ENCODE measurements at regions not wholly inside any gene's neighbourhood (a gene's known extent, or its start where the extent isn't known, plus 50 kb on each side); places are given as distances from the start of the nearest gene placed in this dataset.

DNA sequence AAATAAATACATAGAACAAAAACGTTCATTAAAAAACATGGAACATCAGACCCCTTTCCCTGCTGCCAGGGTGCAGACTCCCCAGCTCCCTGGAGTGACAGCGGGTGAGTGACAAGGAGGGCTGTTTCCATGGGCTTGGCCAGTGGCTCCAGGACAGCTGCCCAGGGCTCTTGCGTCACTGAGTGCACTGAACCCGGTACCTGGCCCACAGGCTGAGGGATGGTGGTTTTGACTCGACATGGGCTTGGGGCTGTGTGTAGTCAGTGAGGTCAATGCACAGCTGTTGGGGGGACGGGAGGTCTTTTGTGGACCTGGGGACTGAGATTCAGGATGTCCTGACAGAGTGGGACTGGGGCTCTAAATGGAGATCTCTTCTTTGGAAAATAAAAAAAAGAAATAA, 142.1 kb upstream of the B3GAT1 start:
- WGBS (ENCODE audit: insufficient coverage, low lambda C conversion rate), result 67% methylated on average over 1 of the region's 6 CpGs
- DNase-seq, result no peak
- Histone ChIP-seq H3K36me3 (ENCODE audit: control insufficient read depth, insufficient read depth, low read length) (no peaks in the 10 kb centered on the region), H3K4me1 (ENCODE audit: control insufficient read depth, insufficient read depth, low read length) (no peaks in the 10 kb centered on the region), H3K27ac (ENCODE audit: low read length) (no peak overlapping the region), H3K27me3 (ENCODE audit: control insufficient read depth, insufficient read depth, low read length) (no peaks in the 10 kb centered on the region), H3K4me3 (ENCODE audit: low read length) (no peak overlapping the region), H3K9me3 (ENCODE audit: control insufficient read depth, low read depth, low read length) (no peaks in the 10 kb centered on the region)

DNA sequence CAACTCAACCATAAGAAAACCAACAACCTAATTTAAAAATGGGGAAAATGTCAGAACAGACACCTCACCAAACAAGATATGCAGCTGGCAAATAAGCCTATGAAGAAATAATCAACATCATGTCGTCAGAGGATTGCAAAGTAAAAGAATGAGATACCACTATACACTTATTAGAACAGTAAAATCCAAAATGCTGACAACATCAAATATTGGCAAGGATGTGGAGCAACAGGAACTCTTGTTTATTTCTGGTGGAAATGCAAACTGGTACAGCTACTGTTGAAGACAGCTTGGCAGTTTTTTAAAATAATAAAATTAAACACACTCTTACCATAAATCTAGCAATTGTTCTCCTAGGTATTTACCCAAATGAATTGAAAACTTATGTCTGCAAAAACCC, 140.7 kb upstream of the B3GAT1 start:
- H3K27ac ChIP-seq (ENCODE audit: low read length), result no peak overlapping the region
- H3K4me3 ChIP-seq (ENCODE audit: low read length), result no peak overlapping the region
- H3K9me3 ChIP-seq (ENCODE audit: control insufficient read depth, low read depth, low read length), result no peaks in the 10 kb centered on the region
- H3K36me3 ChIP-seq (ENCODE audit: control insufficient read depth, insufficient read depth, low read length), result no peaks in the 10 kb centered on the region
- H3K27me3 ChIP-seq (ENCODE audit: control insufficient read depth, insufficient read depth, low read length), result no peaks in the 10 kb centered on the region
- no peaks in the 10 kb centered on the region for H3K4me1 ChIP-seq (ENCODE audit: control insufficient read depth, insufficient read depth, low read length)
- 100% methylated on average over 1 of the region's 1 CpG for WGBS (ENCODE audit: insufficient coverage, low lambda C conversion rate)
- DNase-seq, result no peak

DNA sequence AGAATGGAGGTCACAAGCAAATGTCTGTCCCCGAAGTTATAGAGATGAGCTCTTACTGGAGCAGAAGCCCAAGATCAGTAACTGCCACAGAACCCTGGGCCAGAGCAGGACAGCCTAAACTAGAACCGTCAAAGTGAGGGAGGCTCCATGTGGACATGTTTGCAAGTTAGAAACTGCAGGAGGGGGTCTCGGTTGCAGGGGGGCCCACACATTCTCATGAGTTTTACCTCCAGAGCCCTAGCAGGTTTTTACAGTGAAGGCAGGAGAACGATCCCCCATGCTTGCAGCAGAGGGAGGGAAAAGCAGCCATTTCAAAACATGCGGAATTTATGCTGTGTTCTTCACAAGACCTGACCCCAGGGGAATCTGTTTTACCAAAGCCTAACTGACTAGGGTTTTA, 133.5 kb upstream of the B3GAT1 start:
- Histone ChIP-seq H3K4me1 (ENCODE audit: control insufficient read depth, insufficient read depth, low read length) (no peaks in the 10 kb centered on the region), H3K4me3 (ENCODE audit: low read length) (no peak overlapping the region), H3K27me3 (ENCODE audit: control insufficient read depth, insufficient read depth, low read length) (no peaks in the 10 kb centered on the region), H3K36me3 (ENCODE audit: control insufficient read depth, insufficient read depth, low read length) (no peaks in the 10 kb centered on the region), H3K9me3 (ENCODE audit: control insufficient read depth, low read depth, low read length) (no peaks in the 10 kb centered on the region), H3K27ac (ENCODE audit: low read length) (no peak overlapping the region)
- no CpG with 5 or more reads among the region's 5 CpGs for WGBS (ENCODE audit: insufficient coverage, low lambda C conversion rate)
- DNase-seq, result no peak

DNA sequence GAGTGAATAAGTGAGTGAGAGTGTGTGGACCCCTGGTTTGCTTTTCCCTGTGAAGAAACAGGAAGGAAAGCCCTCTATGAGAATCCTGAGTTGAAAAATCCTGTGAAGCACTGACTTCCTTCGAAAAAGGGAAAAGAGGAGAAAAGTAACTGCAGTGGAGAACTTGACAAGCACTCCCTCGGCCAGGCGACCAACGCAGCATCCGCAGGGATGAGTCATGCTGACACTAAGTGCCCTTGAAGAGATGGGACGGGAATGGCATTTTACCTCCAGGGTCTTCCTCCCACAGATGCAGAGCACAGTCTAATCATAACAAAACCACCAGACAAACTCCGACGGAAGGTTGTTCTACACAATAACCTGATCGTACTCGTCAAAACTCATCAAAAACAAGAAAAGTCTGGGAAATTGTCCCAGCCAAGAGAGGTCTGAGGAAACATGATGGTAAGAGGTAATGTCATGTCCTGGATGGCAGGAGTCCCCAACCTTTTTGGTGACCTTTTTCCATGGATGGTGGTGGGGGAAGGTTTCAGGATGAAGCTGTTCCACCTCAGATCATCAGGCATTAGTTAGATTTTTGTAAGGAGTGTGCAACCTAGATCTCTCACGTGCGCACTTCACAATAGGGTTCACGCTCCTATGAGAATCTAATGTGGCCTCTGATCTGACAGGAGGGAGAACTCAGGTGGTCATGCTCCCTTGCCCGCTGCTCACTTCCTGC, 132.2 kb upstream of the B3GAT1 start:
- no peaks in the 10 kb centered on the region for H3K36me3 ChIP-seq (ENCODE audit: control insufficient read depth, insufficient read depth, low read length)
- 83% methylated on average over 2 of the region's 14 CpGs for WGBS (ENCODE audit: insufficient coverage, low lambda C conversion rate)
- DNase-seq, result no peak
- no peaks in the 10 kb centered on the region for H3K9me3 ChIP-seq (ENCODE audit: control insufficient read depth, low read depth, low read length)
- H3K4me1 ChIP-seq (ENCODE audit: control insufficient read depth, insufficient read depth, low read length), result no peaks in the 10 kb centered on the region
- H3K27me3 ChIP-seq (ENCODE audit: control insufficient read depth, insufficient read depth, low read length), result no peaks in the 10 kb centered on the region
- no peak overlapping the region for H3K27ac ChIP-seq (ENCODE audit: low read length)
- H3K4me3 ChIP-seq (ENCODE audit: low read length), result no peak overlapping the region

DNA sequence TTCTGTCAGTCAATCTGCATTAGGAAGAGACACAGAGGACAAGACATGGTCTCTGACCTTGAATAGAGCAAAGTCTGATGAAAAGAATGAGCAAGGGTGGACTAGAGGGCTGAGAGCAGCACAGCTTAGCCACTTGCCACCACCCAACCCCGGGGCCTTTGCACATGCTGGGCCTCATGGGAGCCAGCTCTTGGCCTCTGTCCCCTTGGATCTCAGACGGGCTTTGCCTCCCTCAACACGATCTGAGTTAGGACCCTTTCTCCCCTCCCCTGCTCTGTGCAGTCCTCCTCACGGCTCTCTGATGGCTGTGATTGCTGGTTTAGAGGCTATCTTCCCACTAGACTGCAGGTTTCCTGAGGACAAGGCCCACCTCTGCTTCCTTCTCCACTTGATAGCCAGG, 131.6 kb upstream of the B3GAT1 start:
- no peak overlapping the region for H3K27ac ChIP-seq (ENCODE audit: low read length)
- H3K4me3 ChIP-seq (ENCODE audit: low read length), result no peak overlapping the region
- DNase-seq, result no peak
- H3K36me3 ChIP-seq (ENCODE audit: control insufficient read depth, insufficient read depth, low read length), result no peaks in the 10 kb centered on the region
- H3K4me1 ChIP-seq (ENCODE audit: control insufficient read depth, insufficient read depth, low read length), result no peaks in the 10 kb centered on the region
- WGBS (ENCODE audit: insufficient coverage, low lambda C conversion rate), result no CpG with 5 or more reads among the region's 4 CpGs
- no peaks in the 10 kb centered on the region for H3K27me3 ChIP-seq (ENCODE audit: control insufficient read depth, insufficient read depth, low read length)
- no peaks in the 10 kb centered on the region for H3K9me3 ChIP-seq (ENCODE audit: control insufficient read depth, low read depth, low read length)

DNA sequence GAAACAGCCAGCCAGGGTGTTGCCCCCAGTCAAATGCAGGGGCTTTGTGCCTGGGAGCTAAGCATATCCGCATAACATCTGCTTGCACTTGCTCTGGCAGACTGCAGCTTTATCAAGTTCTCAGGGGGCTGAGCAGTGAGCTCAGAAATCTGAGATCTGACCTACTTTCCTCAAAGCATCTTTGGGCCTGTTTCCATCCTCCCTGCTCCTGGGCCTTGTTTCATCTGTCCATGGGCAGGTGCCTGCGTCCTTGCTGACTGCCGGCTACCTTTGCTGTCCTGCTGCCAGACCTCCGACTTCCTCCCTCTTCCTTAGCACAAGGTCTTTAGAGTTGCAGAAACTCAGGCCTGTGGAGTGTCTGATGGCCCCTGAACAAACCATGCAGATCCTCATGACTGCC, 131.2 kb upstream of the B3GAT1 start:
- no CpG with 5 or more reads among the region's 4 CpGs for WGBS (ENCODE audit: insufficient coverage, low lambda C conversion rate)
- no peaks in the 10 kb centered on the region for H3K36me3 ChIP-seq (ENCODE audit: control insufficient read depth, insufficient read depth, low read length)

DNA sequence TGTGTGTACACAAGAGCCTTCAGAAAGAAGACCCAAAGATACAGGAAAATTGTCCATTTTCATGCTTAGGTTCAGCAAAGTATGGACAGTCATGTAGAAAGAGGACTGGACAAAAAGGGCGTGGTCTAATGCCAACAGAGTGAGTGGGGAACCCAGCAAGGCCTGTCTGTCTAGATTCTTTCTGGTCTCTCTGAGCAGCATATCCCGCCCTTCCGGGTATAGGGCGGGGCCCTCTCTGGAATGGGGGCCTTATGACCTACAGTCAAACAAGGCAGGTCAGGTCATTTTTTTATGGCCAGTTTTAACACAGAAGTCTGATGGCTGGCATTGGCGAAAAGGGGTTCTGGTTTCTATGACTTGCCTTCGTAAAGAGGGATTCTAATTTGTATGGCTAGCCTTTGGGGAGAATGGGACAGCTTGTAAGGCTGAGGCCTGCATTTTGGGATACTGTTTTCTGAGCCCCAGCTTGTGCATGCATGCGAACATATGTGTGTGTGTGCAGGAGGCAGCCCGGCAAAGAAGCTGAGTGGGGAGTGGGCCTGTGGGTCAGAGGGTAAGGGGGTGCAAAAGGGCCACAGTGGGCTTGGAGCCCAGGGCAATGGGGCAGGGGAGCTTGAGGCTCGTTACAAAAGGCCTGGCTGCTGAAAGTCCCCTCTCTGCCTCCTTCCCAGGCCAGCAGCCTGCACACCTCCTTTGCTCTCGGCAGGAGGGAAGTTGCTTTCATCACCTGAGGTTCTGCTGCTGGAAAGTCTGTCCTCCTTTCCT, 130.5 kb upstream of the B3GAT1 start:
- H3K27ac ChIP-seq (ENCODE audit: low read length), result no peak overlapping the region
- no peaks in the 10 kb centered on the region for H3K4me1 ChIP-seq (ENCODE audit: control insufficient read depth, insufficient read depth, low read length)
- no peaks in the 10 kb centered on the region for H3K9me3 ChIP-seq (ENCODE audit: control insufficient read depth, low read depth, low read length)
- DNase-seq, result peak in 1 of 2 donors; percentile 35
- no peaks in the 10 kb centered on the region for H3K27me3 ChIP-seq (ENCODE audit: control insufficient read depth, insufficient read depth, low read length)
- H3K4me3 ChIP-seq (ENCODE audit: low read length), result no peak overlapping the region
- no CpG with 5 or more reads among the region's 10 CpGs for WGBS (ENCODE audit: insufficient coverage, low lambda C conversion rate)
- no peaks in the 10 kb centered on the region for H3K36me3 ChIP-seq (ENCODE audit: control insufficient read depth, insufficient read depth, low read length)

More for the DNA sequence above, 131.2 kb upstream of the B3GAT1 start:
- H3K4me1 ChIP-seq (ENCODE audit: control insufficient read depth, insufficient read depth, low read length), result no peaks in the 10 kb centered on the region
- no peak for DNase-seq
- H3K4me3 ChIP-seq (ENCODE audit: low read length), result no peak overlapping the region
- H3K27me3 ChIP-seq (ENCODE audit: control insufficient read depth, insufficient read depth, low read length), result no peaks in the 10 kb centered on the region
- no peaks in the 10 kb centered on the region for H3K9me3 ChIP-seq (ENCODE audit: control insufficient read depth, low read depth, low read length)
- no peak overlapping the region for H3K27ac ChIP-seq (ENCODE audit: low read length)

DNA sequence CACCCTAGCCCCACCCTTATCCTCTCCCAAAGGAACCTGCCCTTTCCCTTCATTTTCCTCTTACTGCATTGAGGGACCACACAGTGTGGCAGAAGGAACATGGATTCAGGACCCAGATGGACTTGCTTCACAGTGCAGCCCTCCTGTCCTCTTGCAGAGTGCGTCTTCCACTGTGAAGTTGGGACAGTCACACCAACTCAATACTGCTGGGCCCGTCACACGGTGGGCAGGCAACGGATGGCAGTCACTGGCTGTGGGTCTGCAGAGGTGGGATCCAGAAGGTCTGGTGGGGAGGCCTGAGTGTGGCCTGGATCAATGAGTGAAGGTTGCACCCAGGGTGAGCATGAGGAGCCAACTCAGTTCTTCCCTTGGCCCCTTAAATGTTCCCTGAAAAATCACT, 129.9 kb upstream of the B3GAT1 start:
- no CpG with 5 or more reads among the region's 4 CpGs for WGBS (ENCODE audit: insufficient coverage, low lambda C conversion rate)
- H3K36me3 ChIP-seq (ENCODE audit: control insufficient read depth, insufficient read depth, low read length), result no peaks in the 10 kb centered on the region
- DNase-seq, result no peak
- no peaks in the 10 kb centered on the region for H3K4me1 ChIP-seq (ENCODE audit: control insufficient read depth, insufficient read depth, low read length)
- H3K4me3 ChIP-seq (ENCODE audit: low read length), result no peak overlapping the region
- H3K27ac ChIP-seq (ENCODE audit: low read length), result no peak overlapping the region
- no peaks in the 10 kb centered on the region for H3K27me3 ChIP-seq (ENCODE audit: control insufficient read depth, insufficient read depth, low read length)
- no peaks in the 10 kb centered on the region for H3K9me3 ChIP-seq (ENCODE audit: control insufficient read depth, low read depth, low read length)

DNA sequence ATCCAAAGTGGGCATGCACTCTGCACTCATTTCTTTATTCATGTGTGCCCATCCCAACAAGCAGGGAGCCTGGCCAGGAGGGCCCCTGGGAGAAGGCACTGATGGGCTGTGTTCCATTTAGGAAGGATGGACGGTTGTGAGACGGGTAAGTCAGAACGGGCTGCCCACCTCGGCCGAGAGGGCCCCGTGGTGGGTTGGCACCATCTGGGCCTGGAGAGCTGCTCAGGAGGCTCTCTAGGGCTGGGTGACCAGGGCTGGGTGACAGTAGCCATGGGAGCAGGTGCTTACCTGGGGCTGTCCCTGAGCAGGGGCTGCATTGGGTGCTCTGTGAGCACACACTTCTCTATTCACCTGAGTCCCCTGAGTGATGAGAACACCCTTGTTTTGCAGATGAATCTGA, 129.3 kb upstream of the B3GAT1 start:
- Histone ChIP-seq H3K9me3 (ENCODE audit: control insufficient read depth, low read depth, low read length) (no peaks in the 10 kb centered on the region), H3K27ac (ENCODE audit: low read length) (no peak overlapping the region), H3K36me3 (ENCODE audit: control insufficient read depth, insufficient read depth, low read length) (no peaks in the 10 kb centered on the region), H3K4me1 (ENCODE audit: control insufficient read depth, insufficient read depth, low read length) (no peaks in the 10 kb centered on the region), H3K4me3 (ENCODE audit: low read length) (no peak overlapping the region), H3K27me3 (ENCODE audit: control insufficient read depth, insufficient read depth, low read length) (peaks cover 1% of the 10 kb centered on the region)
- WGBS (ENCODE audit: insufficient coverage, low lambda C conversion rate), result no CpG with 5 or more reads among the region's 6 CpGs
- no peak for DNase-seq

DNA sequence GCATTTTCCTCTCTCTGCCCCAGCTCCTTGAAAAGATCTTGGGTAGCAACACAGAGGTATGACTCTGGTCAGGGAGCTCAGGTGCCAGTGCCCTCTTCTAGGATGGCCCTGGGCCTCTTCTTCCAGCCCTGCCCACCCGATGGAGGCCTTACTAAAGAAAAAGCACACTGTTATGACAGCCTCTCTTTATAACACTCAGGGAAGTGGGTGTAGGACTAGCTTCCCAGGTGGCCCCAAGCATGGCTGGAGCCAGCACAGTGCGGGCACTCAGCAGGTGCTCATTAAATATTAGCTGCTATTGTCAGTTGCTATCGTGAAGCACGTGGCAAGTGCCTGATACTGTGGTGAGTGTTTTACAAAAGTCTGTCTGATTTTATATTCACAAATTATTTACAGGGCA, 127.2 kb upstream of the B3GAT1 start:
- WGBS (ENCODE audit: insufficient coverage, low lambda C conversion rate), result no CpG with 5 or more reads among the region's 4 CpGs
- Histone ChIP-seq H3K36me3 (ENCODE audit: control insufficient read depth, insufficient read depth, low read length) (no peaks in the 10 kb centered on the region), H3K4me3 (ENCODE audit: low read length) (no peak overlapping the region), H3K27ac (ENCODE audit: low read length) (no peak overlapping the region), H3K4me1 (ENCODE audit: control insufficient read depth, insufficient read depth, low read length) (no peaks in the 10 kb centered on the region), H3K9me3 (ENCODE audit: control insufficient read depth, low read depth, low read length) (no peaks in the 10 kb centered on the region), H3K27me3 (ENCODE audit: control insufficient read depth, insufficient read depth, low read length) (peaks cover 5% of the 10 kb centered on the region)
- no peak for DNase-seq

DNA sequence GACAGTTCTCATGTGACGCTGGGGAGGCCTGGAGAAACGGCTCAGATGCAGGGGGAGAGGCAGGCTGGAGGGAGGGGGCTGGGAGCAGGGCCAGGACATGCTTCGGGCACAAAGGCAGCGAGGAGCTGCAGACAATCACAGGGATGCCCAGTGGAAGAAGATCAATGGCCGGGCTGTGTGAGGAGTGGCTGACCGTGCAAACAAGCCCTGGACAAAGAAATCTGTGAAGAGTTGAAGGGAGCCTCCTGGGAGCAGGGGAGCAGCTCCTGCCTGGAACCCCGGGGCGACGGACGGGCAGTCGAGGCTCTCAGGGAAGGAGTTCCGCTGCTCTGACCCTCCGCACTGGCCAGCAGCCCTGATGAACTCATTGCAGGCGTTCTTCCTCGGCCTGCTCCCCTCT, 126.7 kb upstream of the B3GAT1 start:
- Histone ChIP-seq H3K27me3 (ENCODE audit: control insufficient read depth, insufficient read depth, low read length) (peaks cover 5% of the 10 kb centered on the region), H3K9me3 (ENCODE audit: control insufficient read depth, low read depth, low read length) (no peaks in the 10 kb centered on the region), H3K36me3 (ENCODE audit: control insufficient read depth, insufficient read depth, low read length) (no peaks in the 10 kb centered on the region), H3K27ac (ENCODE audit: low read length) (no peak overlapping the region), H3K4me3 (ENCODE audit: low read length) (no peak overlapping the region), H3K4me1 (ENCODE audit: control insufficient read depth, insufficient read depth, low read length) (no peaks in the 10 kb centered on the region)
- WGBS (ENCODE audit: insufficient coverage, low lambda C conversion rate), result no CpG with 5 or more reads among the region's 15 CpGs
- no peak for DNase-seq

Measured in large intestine (tissue), 3 donors.